ENCODE measurements at regions not wholly inside any gene's neighbourhood (a gene's known extent, or its start where the extent isn't known, plus 50 kb on each side); places are given as distances from the start of the nearest gene placed in this dataset.

DNA sequence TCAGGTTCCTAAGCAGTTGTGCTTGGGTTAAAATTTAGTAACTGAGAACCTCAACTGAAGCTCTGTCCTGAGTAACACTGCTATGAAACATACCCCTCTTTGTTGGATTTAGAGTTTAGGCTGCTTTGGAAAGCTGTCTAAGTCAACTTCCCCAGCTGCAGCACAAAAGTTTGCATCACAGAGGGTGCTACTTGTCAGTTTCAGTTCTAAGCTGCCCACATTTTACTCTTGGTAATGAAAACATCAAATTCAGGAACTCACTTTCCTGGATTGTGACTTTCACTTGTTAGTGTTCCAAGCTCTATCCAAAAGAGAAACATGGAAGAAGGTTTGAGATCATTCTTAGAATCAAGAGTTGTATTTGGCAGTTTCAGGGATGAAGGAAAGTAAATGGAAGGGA lies 191.7 kb upstream of the NFIA start:
- peak overlapping the region; percentile 54 for H2AFZ ChIP-seq (ENCODE audit: insufficient read depth, low read depth, low read length, poor library complexity, severe bottlenecking)
- peaks cover 0 to 5% (median 2%) of the 10 kb centered on the region in 3 donors for H3K27me3 Mint-ChIP-seq (ENCODE audit: low read depth in 3 of 3)
- intact Hi-C loops (cut with micrococcal nuclease): no loop called here
- H3K4me3 Mint-ChIP-seq: no peak overlapping the region
- no peaks in the 10 kb centered on the region for H4K20me1 ChIP-seq (ENCODE audit: insufficient read depth, low read length)
- H3K27ac ChIP-seq (ENCODE audit: low read depth in 1 of 2, low read length in 2 of 2): peak overlapping the region in 1 of 2 donors; percentile 6
- no peaks in the 10 kb centered on the region for H3K79me2 ChIP-seq (ENCODE audit: insufficient read depth, low read length)
- no peak overlapping the region for H3K4me2 ChIP-seq (replicated peaks; ENCODE audit: extremely low read depth, low read length, poor library complexity, severe bottlenecking)
- TF ChIP-seq, protein P1, sequence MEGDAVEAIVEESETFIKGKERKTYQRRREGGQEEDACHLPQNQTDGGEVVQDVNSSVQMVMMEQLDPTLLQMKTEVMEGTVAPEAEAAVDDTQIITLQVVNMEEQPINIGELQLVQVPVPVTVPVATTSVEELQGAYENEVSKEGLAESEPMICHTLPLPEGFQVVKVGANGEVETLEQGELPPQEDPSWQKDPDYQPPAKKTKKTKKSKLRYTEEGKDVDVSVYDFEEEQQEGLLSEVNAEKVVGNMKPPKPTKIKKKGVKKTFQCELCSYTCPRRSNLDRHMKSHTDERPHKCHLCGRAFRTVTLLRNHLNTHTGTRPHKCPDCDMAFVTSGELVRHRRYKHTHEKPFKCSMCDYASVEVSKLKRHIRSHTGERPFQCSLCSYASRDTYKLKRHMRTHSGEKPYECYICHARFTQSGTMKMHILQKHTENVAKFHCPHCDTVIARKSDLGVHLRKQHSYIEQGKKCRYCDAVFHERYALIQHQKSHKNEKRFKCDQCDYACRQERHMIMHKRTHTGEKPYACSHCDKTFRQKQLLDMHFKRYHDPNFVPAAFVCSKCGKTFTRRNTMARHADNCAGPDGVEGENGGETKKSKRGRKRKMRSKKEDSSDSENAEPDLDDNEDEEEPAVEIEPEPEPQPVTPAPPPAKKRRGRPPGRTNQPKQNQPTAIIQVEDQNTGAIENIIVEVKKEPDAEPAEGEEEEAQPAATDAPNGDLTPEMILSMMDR (IDR thresholded peaks at IDR 0.05): no peak
- H3K4me3 ChIP-seq (replicated peaks in 1 of 3; ENCODE audit: low read depth in 2 of 3, low read length in 3 of 3): no peak overlapping the region
- no peaks in the 10 kb centered on the region for H3K9me3 ChIP-seq (replicated peaks in 1 of 2; ENCODE audit: control insufficient read depth in 1 of 2, insufficient read depth in 1 of 2, low read length in 2 of 2)
- peak overlapping the region in 6 of 7 donors; percentile 23 to 96 (median 88) for H3K27ac Mint-ChIP-seq
- H3K4me1 Mint-ChIP-seq: peaks cover 21% of the 10 kb centered on the region
- no peaks in the 10 kb centered on the region for H3K36me3 Mint-ChIP-seq
- H3K9me3 Mint-ChIP-seq: peaks cover 0 to 3% (median 0%) of the 10 kb centered on the region in 7 donors
- H3K4me1 ChIP-seq (ENCODE audit: control insufficient read depth in 1 of 2, insufficient read depth in 2 of 2, low read length in 2 of 2): peaks cover 10 to 14% of the 10 kb centered on the region in 2 donors
- H3K9ac ChIP-seq (ENCODE audit: insufficient read depth, low read length, poor library complexity, severe bottlenecking): no peak overlapping the region
- no peaks in the 10 kb centered on the region for H3K27me3 ChIP-seq (ENCODE audit: control insufficient read depth in 2 of 2, insufficient read depth in 2 of 2, low read length in 2 of 2)
- peak in 2 of 3 donors; percentile 14 to 17 for DNase-seq
- H3K36me3 ChIP-seq (replicated peaks in 1 of 2; ENCODE audit: control insufficient read depth in 1 of 2, insufficient read depth in 2 of 2, low read length in 2 of 2): no peaks in the 10 kb centered on the region

DNA sequence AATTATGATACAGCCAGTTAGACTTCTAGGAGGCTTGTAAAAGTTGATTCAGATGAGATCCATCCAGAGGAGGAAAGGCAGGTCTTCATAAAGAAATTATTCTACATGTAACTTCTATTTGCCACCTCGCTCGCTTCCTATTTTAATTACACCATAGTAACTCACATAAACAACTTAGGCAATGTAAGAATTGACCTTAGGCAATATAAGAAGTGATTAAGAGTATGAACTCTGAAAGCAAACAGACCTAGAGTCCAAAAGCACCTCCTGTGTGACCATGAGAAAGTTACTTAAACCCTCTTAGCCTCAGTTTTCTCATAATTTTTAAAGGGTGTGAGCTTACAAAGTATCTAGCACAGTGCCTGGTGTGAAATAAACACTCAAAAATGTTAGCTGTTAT lies 192.7 kb upstream of the NFIA start:
- H3K9ac ChIP-seq (ENCODE audit: insufficient read depth, low read length, poor library complexity, severe bottlenecking): no peak overlapping the region
- no peaks in the 10 kb centered on the region for H3K79me2 ChIP-seq (ENCODE audit: insufficient read depth, low read length)
- no peak overlapping the region for H3K4me3 ChIP-seq (replicated peaks in 1 of 3; ENCODE audit: low read depth in 2 of 3, low read length in 3 of 3)
- TF ChIP-seq, protein P1 (IDR thresholded peaks at IDR 0.05): no peak
- H2AFZ ChIP-seq (ENCODE audit: insufficient read depth, low read depth, low read length, poor library complexity, severe bottlenecking): no peak overlapping the region
- no peaks in the 10 kb centered on the region for H4K20me1 ChIP-seq (ENCODE audit: insufficient read depth, low read length)
- no peaks in the 10 kb centered on the region for H3K27me3 ChIP-seq (ENCODE audit: control insufficient read depth in 2 of 2, insufficient read depth in 2 of 2, low read length in 2 of 2)
- H3K4me1 ChIP-seq (ENCODE audit: control insufficient read depth in 1 of 2, insufficient read depth in 2 of 2, low read length in 2 of 2): peaks cover 10 to 14% of the 10 kb centered on the region in 2 donors
- peak overlapping the region in 2 of 7 donors; percentile 66 to 79 for H3K27ac Mint-ChIP-seq
- peaks cover 0 to 3% (median 2%) of the 10 kb centered on the region in 3 donors for H3K27me3 Mint-ChIP-seq (ENCODE audit: low read depth in 3 of 3)
- intact Hi-C loops (cut with micrococcal nuclease): no loop called here
- no peak overlapping the region for H3K4me3 Mint-ChIP-seq
- H3K9me3 ChIP-seq (replicated peaks in 1 of 2; ENCODE audit: control insufficient read depth in 1 of 2, insufficient read depth in 1 of 2, low read length in 2 of 2): no peaks in the 10 kb centered on the region
- no CpG with 5 or more reads among the region's 2 CpGs for WGBS (ENCODE audit: insufficient coverage)
- no peak overlapping the region for H3K27ac ChIP-seq (ENCODE audit: low read depth in 1 of 2, low read length in 2 of 2)
- H3K4me2 ChIP-seq (replicated peaks; ENCODE audit: extremely low read depth, low read length, poor library complexity, severe bottlenecking): no peak overlapping the region
- DNase-seq: peak in 2 of 3 donors; percentile 2 to 7
- H3K36me3 Mint-ChIP-seq: no peaks in the 10 kb centered on the region
- H3K4me1 Mint-ChIP-seq: peaks cover 21% of the 10 kb centered on the region
- peaks cover 0 to 3% (median 0%) of the 10 kb centered on the region in 7 donors for H3K9me3 Mint-ChIP-seq
- H3K36me3 ChIP-seq (replicated peaks in 1 of 2; ENCODE audit: control insufficient read depth in 1 of 2, insufficient read depth in 2 of 2, low read length in 2 of 2): no peaks in the 10 kb centered on the region
